ENCODE measurements at regions not wholly inside any gene's neighbourhood (a gene's known extent, or its start where the extent isn't known, plus 50 kb on each side); places are given as distances from the start of the nearest gene placed in this dataset.

- in situ Hi-C loops (cut with HindIII; ENCODE audit: low sequenced_read_pairs), result no loop called here
- DNase-seq (ENCODE audit: low read depth, low spot score), result no peak
- TF ChIP-seq, protein P1, sequence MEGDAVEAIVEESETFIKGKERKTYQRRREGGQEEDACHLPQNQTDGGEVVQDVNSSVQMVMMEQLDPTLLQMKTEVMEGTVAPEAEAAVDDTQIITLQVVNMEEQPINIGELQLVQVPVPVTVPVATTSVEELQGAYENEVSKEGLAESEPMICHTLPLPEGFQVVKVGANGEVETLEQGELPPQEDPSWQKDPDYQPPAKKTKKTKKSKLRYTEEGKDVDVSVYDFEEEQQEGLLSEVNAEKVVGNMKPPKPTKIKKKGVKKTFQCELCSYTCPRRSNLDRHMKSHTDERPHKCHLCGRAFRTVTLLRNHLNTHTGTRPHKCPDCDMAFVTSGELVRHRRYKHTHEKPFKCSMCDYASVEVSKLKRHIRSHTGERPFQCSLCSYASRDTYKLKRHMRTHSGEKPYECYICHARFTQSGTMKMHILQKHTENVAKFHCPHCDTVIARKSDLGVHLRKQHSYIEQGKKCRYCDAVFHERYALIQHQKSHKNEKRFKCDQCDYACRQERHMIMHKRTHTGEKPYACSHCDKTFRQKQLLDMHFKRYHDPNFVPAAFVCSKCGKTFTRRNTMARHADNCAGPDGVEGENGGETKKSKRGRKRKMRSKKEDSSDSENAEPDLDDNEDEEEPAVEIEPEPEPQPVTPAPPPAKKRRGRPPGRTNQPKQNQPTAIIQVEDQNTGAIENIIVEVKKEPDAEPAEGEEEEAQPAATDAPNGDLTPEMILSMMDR (IDR thresholded peaks at IDR 0.05; ENCODE audit: low read depth, low read length), result no peak
- no peak overlapping the region for H3K4me3 ChIP-seq (ENCODE audit: low read depth, low read length)
Observed at GRCh38 chr6:147879031-147879580, 370.6 kb downstream of the SAMD5 start.

- no peak overlapping the region for H3K4me3 ChIP-seq (ENCODE audit: low read depth, low read length)
- in situ Hi-C loops (cut with HindIII; ENCODE audit: low sequenced_read_pairs), result no loop called here
- no peak for DNase-seq (ENCODE audit: low read depth, low spot score)
- TF ChIP-seq, protein P1 (IDR thresholded peaks at IDR 0.05; ENCODE audit: low read depth, low read length), result no peak
Observed at GRCh38 chr6:147881432-147881831, 372.9 kb downstream of the SAMD5 start.

DNA sequence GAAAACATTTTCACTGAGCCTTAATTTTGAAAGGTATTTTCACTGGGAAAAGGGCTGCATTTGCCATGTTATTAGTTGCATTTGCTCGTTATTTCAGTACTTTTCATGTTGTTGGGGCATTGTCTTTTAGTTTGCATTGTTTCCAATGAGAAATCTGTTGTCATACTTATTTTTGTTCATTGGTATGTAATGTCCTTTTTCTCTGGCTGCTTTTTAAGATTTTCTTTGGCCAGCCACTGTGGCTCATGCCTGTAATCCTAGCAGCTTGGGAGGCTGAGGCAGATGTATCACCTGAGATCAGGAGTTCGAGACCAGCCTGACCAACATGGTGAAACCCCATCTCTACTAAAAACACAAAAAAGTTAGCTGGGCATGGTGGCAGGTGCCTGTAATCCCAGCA is 379.9 kb downstream of the SAMD5 start:
- no peak overlapping the region for H3K4me3 ChIP-seq (ENCODE audit: low read depth, low read length)
- TF ChIP-seq, protein P1 (IDR thresholded peaks at IDR 0.05; ENCODE audit: low read depth, low read length), result no peak
- in situ Hi-C loops (cut with HindIII; ENCODE audit: low sequenced_read_pairs), result no loop called here
- DNase-seq (ENCODE audit: low read depth, low spot score), result no peak

GRCh38 chr6:147891671-147892070 is 383.2 kb downstream of the SAMD5 start:
- H3K4me3 ChIP-seq (ENCODE audit: low read depth, low read length), result no peak overlapping the region
- TF ChIP-seq, protein P1 (IDR thresholded peaks at IDR 0.05; ENCODE audit: low read depth, low read length), result no peak
- DNase-seq (ENCODE audit: low read depth, low spot score), result no peak
- in situ Hi-C loops (cut with HindIII; ENCODE audit: low sequenced_read_pairs), result no loop called here

DNA sequence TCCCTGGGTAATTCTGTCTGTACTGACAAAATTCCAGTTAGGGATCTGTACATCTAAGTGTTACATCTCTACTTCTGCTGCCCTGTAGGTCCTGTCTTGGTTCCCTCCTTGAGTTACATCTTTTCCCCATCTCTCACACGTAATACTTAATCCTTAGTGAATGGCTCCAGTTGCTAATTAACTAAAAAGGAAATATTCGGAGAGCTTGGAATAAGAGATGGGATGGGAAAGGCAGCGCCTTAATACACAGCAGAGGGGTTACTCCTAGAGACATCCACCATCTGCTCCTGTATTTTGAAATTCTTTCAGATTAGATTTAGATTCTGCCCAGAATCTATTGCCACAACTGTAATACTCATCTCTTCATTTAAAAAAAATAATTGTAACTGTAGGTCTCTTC is 384.0 kb downstream of the SAMD5 start:
- DNase-seq (ENCODE audit: low read depth, low spot score), result no peak
- H3K4me3 ChIP-seq (ENCODE audit: low read depth, low read length), result no peak overlapping the region
- in situ Hi-C loops (cut with HindIII; ENCODE audit: low sequenced_read_pairs), result no loop called here
- TF ChIP-seq, protein P1 (IDR thresholded peaks at IDR 0.05; ENCODE audit: low read depth, low read length), result no peak

DNA sequence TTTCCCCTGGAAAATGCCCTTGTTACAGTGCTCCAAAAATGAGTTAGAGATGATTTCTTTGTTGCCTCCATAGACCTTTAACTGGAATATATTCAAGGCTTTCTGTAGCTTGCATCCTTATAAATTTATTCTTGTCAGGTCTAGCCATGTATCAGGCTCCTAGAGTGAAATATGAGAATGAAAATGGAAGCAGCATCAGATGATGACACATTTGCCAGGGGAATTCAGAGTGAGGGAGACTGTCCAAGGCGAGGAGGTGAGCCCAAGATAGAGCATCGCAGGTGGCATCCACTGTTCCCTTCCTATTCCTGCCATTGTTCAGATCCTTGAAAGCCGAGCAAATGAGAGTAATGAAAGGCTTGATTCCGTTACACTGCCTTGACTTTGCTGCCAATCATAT is 386.8 kb downstream of the SAMD5 start:
- H3K4me3 ChIP-seq (ENCODE audit: low read depth, low read length), result no peak overlapping the region
- in situ Hi-C loops (cut with HindIII; ENCODE audit: low sequenced_read_pairs), result no loop called here
- no peak for DNase-seq (ENCODE audit: low read depth, low spot score)
- TF ChIP-seq, protein P1 (IDR thresholded peaks at IDR 0.05; ENCODE audit: low read depth, low read length), result no peak

Measured in astrocyte of the spinal cord (primary cell).